Thyroid gland (tissue), 4 donors: ENCODE measurements at regions not wholly inside any gene's neighbourhood (a gene's known extent, or its start where the extent isn't known, plus 50 kb on each side); places are given as distances from the start of the nearest gene placed in this dataset.

ENCODE experiments used
- DNase-seq, 2 donors: peaks; one replicate each; pipeline ENCODE4 v3.0.0-alpha.2; 2019
- H3K27ac ChIP-seq, 3 donors: fragments of 200-600 bp; sonication (generic); 1 replicate in 2 of 3; 2 replicates in 1 of 3; pipeline ENCODE4 v1.5.1; 2016 to 2019; ENCODE audit warnings: mild to moderate bottlenecking in 1 of 3, moderate library complexity in 1 of 3
- H3K27me3 ChIP-seq: fragments of 200-600 bp; sonication (generic); one replicate; pipeline ENCODE4 v1.5.1; 2019
- H3K36me3 ChIP-seq, 2 donors: fragments of 200-600 bp; sonication (generic); one replicate each; pipeline ENCODE4 v1.5.1; 2016 to 2019
- H3K4me1 ChIP-seq, 2 donors: fragments of 200-600 bp; sonication (generic); one replicate each; pipeline ENCODE4 v1.5.1; 2017 to 2019
- H3K4me3 ChIP-seq, 3 donors: fragments of 200-600 bp; sonication (generic); replicated peaks in 1 of 3; 1 replicate in 2 of 3; 2 replicates in 1 of 3; pipeline ENCODE4 v1.5.1; 2016; ENCODE audit warnings: mild to moderate bottlenecking in 1 of 3
- H3K9me3 ChIP-seq: fragments of 200-600 bp; sonication (generic); one replicate; pipeline ENCODE4 v1.5.1; 2017
- POLR2A ChIP-seq, 2 donors: fragments of 450-650 bp; IDR thresholded peaks; one replicate each; pipeline ENCODE4 v1.6.1; 2017; ENCODE audit warnings: antibody characterized with exemption in 2 of 2, mild to moderate bottlenecking in 2 of 2, moderate library complexity in 1 of 2
- WGBS, 2 donors: methylation state at CpG; one replicate each; pipeline ENCODE4 v1.1.5; 2017; 5-methylcytosine and 5-hydroxymethylcytosine counted together
- intact Hi-C: fragments of 100-400 bp; cut with DNase I; formaldehyde crosslinking; loops from one replicate; pipeline ENCODE4 v1.15.1; 2023
- TF ChIP-seq, protein P1 (sequence below), 6 experiments: fragments of 200-600 bp in 3 of 6; fragments of 450-650 bp in 3 of 6; sonication (generic) in 3 of 6; IDR thresholded peaks; one replicate each; pipeline ENCODE4 v1.5.1; 2016 to 2019; ENCODE audit warnings: antibody characterized with exemption in 6 of 6, mild to moderate bottlenecking in 2 of 6, inconsistent platforms in 1 of 6, moderate library complexity in 1 of 6

DNA sequence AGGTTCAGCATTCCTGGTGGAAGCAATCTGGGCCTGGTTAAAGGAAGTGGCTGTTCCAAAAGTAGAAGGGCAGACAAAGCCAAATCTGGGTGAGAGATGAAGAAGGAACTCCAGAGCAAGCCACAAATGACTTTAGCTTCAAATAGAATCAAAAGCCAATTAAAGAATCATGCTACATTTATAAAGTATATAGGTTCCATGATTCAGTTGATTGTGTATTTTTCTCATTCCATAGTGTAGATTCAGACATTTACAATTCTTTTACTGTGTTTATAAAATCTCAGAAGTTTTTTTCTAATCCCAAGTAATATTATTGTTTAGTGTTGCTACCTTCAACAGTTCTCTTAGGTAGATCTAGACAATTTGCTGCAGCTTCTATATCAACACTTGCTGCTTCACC lies 262.0 kb downstream of the PLK2 start:
- intact Hi-C loops: no loop called here
- no peaks in the 10 kb centered on the region for H3K36me3 ChIP-seq
- DNase-seq: no peak
- H3K27me3 ChIP-seq: no peaks in the 10 kb centered on the region
- no peaks in the 10 kb centered on the region for H3K4me1 ChIP-seq
- no peak overlapping the region for H3K27ac ChIP-seq
- TF ChIP-seq, protein P1, sequence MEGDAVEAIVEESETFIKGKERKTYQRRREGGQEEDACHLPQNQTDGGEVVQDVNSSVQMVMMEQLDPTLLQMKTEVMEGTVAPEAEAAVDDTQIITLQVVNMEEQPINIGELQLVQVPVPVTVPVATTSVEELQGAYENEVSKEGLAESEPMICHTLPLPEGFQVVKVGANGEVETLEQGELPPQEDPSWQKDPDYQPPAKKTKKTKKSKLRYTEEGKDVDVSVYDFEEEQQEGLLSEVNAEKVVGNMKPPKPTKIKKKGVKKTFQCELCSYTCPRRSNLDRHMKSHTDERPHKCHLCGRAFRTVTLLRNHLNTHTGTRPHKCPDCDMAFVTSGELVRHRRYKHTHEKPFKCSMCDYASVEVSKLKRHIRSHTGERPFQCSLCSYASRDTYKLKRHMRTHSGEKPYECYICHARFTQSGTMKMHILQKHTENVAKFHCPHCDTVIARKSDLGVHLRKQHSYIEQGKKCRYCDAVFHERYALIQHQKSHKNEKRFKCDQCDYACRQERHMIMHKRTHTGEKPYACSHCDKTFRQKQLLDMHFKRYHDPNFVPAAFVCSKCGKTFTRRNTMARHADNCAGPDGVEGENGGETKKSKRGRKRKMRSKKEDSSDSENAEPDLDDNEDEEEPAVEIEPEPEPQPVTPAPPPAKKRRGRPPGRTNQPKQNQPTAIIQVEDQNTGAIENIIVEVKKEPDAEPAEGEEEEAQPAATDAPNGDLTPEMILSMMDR (IDR thresholded peaks at IDR 0.05): no peak
- no peak for TF ChIP-seq POLR2A (IDR thresholded peaks at IDR 0.05)
- H3K4me3 ChIP-seq: no peak overlapping the region
- no peaks in the 10 kb centered on the region for H3K9me3 ChIP-seq

DNA sequence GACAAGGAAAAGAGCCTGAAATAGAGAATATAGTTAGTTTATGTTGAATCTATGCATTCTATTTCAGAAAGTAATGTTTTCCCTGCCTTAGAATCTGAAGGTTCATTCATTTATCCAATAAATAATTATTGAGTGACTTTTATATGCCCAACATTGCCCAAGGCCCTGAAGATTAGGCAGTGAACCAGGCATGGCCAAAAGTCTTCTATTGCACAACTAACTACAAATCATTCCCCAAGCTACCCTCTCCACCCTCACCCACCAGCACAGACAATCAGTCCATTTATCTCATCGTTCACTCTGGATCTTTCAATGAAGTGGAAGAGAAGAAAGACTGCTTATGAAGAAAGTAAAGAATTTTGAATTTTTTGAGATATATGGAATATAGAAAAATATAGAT lies 268.4 kb downstream of the PLK2 start:
- WGBS, 2 donors: 87 to 95% methylated on average over 1 of the region's 1 CpG
- DNase-seq: no peak

GRCh38 chr5:58188262-58188651 lies 271.6 kb downstream of the PLK2 start:
- Histone ChIP-seq H3K27ac (peak overlapping the region in 1 of 3 donors; percentile 4), H3K27me3 (no peaks in the 10 kb centered on the region)
- WGBS, 2 donors: 25 to 33% methylated on average over 4 of the region's 4 CpGs

More for the DNA sequence above, 268.4 kb downstream of the PLK2 start:
- intact Hi-C loops: no loop called here
- no peaks in the 10 kb centered on the region for H3K27me3 ChIP-seq
- no peaks in the 10 kb centered on the region for H3K36me3 ChIP-seq
- no peak overlapping the region for H3K27ac ChIP-seq
- H3K4me3 ChIP-seq: no peak overlapping the region
- no peak for TF ChIP-seq POLR2A (IDR thresholded peaks at IDR 0.05)
- H3K9me3 ChIP-seq: no peaks in the 10 kb centered on the region
- H3K4me1 ChIP-seq: peaks cover 0 to 8% of the 10 kb centered on the region in 2 donors

GRCh38 chr5:58187432-58188261 lies 272.2 kb downstream of the PLK2 start:
- intact Hi-C loops: no loop called here
- WGBS, 2 donors: 85 to 88% methylated on average over 1 of the region's 1 CpG
- TF ChIP-seq, protein P1 (IDR thresholded peaks at IDR 0.05): no peak
- no peak for TF ChIP-seq POLR2A (IDR thresholded peaks at IDR 0.05)
- Histone ChIP-seq H3K36me3 (no peaks in the 10 kb centered on the region), H3K27me3 (no peaks in the 10 kb centered on the region), H3K27ac (no peak overlapping the region), H3K4me3 (no peak overlapping the region), H3K9me3 (no peaks in the 10 kb centered on the region), H3K4me1 (peaks cover 0 to 8% of the 10 kb centered on the region in 2 donors)
- DNase-seq: no peak

More at GRCh38 chr5:58188262-58188651, 271.6 kb downstream of the PLK2 start:
- peak in 1 of 2 donors; percentile 2 for DNase-seq
- TF ChIP-seq POLR2A (IDR thresholded peaks at IDR 0.05): no peak
- TF ChIP-seq, protein P1 (IDR thresholded peaks at IDR 0.05): no peak
- Histone ChIP-seq H3K9me3 (no peaks in the 10 kb centered on the region), H3K4me3 (no peak overlapping the region), H3K36me3 (no peaks in the 10 kb centered on the region), H3K4me1 (peaks cover 0 to 8% of the 10 kb centered on the region in 2 donors)
- intact Hi-C loops: no loop called here

- TF ChIP-seq, protein P1 (IDR thresholded peaks at IDR 0.05): no peak
- TF ChIP-seq POLR2A (IDR thresholded peaks at IDR 0.05): no peak
Observed at GRCh38 chr5:58185801-58186200, 274.1 kb downstream of the PLK2 start.

More at GRCh38 chr5:58185801-58186200, 274.1 kb downstream of the PLK2 start:
- H3K4me1 ChIP-seq: peaks cover 0 to 8% of the 10 kb centered on the region in 2 donors
- H3K4me3 ChIP-seq: no peak overlapping the region
- H3K27ac ChIP-seq: no peak overlapping the region
- H3K9me3 ChIP-seq: no peaks in the 10 kb centered on the region
- no peak for DNase-seq
- intact Hi-C loops: no loop called here
- WGBS, 2 donors: 93 to 97% methylated on average over 3 of the region's 3 CpGs
- no peaks in the 10 kb centered on the region for H3K36me3 ChIP-seq
- H3K27me3 ChIP-seq: no peaks in the 10 kb centered on the region
